GM19468 (cell line): ENCODE measurements at regions not wholly inside any gene's neighbourhood (a gene's known extent, or its start where the extent isn't known, plus 50 kb on each side); places are given as distances from the start of the nearest gene placed in this dataset.
"Not testable (repeated sequence)": the region's sequence is repeated elsewhere in the genome, so short reads cannot be mapped to it uniquely, and the experiment has no call there.

Source experiments
- ATAC-seq: cut with Tn5 transposase; IDR thresholded peaks from one replicate; pipeline ENCODE4 v1.9.1; 2021; ENCODE audit warnings: mild to moderate bottlenecking, moderate library complexity, moderate number of reproducible peaks; ENCODE audit not compliant: unreplicated experiment; ENCODE audit errors: extremely low read depth

GRCh38 chr15:79535536-79535935 is 103.4 kb downstream of the MINAR1 start:
- ATAC-seq = no peak

- no peak for ATAC-seq
Observed at GRCh38 chr15:79538527-79538926, 106.4 kb downstream of the MINAR1 start.

DNA sequence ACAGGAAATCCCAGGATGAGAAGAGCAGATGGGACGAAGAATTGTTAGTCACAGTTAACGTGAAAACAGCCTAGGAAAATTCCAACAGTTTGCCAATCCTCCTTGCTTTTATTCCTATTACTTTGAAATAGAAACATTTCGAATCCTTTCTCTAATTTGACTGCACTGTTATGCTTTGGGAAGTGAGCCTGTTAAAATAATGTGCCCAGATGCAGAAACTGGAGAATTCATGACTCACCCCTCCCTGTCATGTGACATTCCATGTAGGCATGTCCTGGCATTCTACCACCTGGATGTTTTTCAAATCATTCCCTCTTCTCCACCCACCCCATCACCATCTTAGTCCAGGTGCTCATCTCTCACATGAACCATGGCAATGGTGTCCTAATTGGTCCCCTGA is 107.3 kb downstream of the MINAR1 start:
- ATAC-seq = no peak

DNA sequence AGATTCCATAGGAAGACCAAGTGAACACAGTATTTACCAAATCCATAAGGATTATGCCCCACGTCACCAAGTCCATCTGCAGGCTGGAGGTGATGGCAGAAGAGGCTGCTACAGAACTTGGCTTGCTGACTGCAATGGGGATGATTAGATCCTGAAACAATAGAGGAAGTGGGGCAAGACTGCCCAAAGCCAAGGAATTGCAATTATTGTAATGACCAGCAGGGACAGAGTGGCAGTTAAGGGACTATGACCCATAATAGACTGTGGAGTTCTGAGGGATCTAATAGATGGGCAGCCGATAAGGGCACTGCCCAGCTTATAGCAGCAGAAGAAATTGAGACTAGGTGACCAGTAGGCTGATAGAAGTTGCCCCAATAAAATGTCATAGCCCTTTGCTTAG is 108.4 kb downstream of the MINAR1 start:
- no peak for ATAC-seq

- no peak for ATAC-seq
Observed at GRCh38 chr15:79541196-79541595, 109.1 kb downstream of the MINAR1 start.

DNA sequence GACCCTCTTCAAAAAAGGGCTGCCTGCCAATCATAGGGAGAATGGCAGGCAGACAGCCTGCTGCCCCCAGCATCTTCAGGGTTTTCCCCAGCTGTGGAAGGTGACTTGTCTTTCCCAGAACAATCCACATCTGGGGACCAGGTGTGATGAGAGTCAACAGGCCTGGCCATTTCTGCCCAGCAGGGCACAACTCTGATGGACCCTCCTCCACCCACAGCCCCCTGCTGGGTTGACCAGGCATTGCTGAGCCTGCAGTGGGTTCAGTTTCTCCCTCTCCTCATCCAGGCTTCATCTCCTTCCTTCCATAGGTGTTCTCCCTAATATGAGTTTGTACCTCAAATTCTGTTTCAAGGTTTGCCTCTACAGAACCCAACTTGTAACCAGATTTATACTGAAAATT is 111.0 kb downstream of the MINAR1 start:
- no peak for ATAC-seq

- no peak for ATAC-seq
Observed at GRCh38 chr15:79549196-79549595, 117.1 kb downstream of the MINAR1 start.

GRCh38 chr15:79560384-79560783 is 128.2 kb downstream of the MINAR1 start:
- ATAC-seq = no peak

- no peak for ATAC-seq
Observed at GRCh38 chr15:79561982-79562381, 129.8 kb downstream of the MINAR1 start.

DNA sequence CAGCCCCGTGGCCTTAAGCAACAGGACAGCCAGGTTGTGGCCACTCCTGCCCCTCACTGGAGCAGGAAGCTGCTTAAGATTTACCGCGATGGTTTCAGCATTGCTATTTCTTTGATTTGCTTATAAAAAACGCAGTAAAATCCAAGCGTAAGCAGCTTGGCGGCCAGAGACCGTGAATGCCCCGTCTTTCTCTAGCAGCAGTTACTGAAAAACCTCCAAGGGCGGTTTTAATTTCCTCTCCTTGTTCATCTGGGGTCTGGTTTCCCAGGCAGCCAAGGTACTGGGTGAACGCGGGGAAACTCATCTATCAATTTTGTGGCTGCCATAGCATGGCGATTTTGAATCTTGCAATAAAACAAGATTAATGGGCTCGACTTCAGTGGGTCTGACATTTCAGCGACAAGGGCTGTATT is 130.3 kb downstream of the MINAR1 start:
- ATAC-seq = no peak

DNA sequence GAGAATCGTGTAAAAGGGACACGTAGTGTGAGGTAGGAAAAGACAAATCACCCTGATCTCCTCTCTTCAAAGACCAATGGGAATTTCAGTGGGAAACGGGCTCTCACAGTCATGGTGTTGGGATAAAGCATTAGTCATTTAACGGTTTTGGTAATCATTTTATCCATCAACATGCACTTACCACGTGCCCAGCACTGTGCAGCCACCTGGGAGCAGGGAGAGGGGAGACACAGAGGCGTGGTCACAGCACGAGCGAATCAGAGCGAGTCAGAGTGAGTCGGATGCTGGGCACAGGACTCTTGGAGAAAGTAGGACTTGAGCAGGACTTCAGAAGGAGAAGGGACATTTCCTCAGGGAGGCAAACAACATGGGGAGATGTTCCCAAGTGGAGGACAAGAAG is 130.8 kb downstream of the MINAR1 start:
- no peak for ATAC-seq

GRCh38 chr15:79570004-79570403 is 137.9 kb downstream of the MINAR1 start:
- ATAC-seq = no peak

GRCh38 chr15:79572691-79573404 is 140.7 kb downstream of the MINAR1 start:
- no peak for ATAC-seq

DNA sequence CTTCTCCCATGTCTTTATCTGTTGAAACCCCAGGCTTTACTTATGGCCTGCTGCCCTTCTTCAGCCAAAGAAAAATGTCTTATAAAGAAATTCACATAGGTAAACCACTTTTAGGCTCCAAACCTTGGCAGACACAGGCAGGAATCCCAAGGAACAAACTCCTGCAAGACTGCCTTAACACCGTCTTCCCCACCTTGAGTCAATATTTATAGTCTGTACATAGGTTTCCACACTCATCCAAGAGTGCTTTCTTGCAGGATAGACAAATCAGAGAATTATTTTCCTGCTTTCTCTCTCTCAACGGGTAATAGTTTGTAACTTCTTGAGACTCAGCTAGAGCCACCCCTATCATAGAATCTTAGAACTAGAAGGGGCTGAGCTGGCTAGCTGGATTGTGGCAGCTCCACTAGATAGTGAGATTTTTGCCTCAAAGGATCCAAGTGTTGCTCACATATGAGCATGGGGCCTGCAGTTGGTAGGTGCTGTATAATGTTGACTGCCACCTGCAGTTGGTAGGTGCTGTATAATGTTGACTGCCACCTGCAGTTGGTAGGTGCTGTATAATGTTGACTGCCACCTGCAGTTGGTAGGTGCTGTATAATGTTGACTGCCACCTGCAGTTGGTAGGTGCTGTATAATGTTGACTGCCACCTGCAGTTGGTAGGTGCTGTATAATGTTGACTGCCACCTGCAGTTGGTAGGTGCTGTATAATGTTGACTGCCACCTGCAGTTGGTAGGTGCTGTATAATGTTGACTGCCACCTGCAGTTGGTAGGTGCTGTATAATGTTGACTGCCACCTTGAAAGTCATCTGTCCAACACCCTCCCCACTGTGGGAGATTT is 142.5 kb downstream of the MINAR1 start:
- not testable (repeated sequence) for ATAC-seq

DNA sequence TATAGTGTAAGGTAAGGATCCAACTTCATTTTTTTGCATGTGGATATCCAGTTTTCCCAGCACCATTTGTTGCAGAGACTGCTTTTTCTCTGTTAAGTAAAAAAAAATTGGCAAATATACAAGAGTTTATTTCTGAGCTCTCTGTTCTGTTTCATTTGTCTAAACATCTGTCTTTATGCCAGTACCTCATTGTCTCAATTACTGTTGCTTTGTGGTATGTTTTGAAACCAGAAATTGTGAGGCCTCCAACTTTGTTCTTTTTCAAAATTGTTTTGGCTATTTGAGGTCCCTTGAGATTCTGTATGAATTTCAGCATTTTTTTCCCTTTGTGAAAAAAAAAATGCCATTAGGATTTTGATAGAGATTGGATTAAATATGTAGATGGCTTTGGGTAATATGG is 150.5 kb downstream of the MINAR1 start:
- ATAC-seq = no peak

GRCh38 chr15:79592126-79592525 is 160.0 kb downstream of the MINAR1 start:
- ATAC-seq = no peak

- no peak for ATAC-seq
Observed at GRCh38 chr15:79593119-79593869, 161.2 kb downstream of the MINAR1 start.

DNA sequence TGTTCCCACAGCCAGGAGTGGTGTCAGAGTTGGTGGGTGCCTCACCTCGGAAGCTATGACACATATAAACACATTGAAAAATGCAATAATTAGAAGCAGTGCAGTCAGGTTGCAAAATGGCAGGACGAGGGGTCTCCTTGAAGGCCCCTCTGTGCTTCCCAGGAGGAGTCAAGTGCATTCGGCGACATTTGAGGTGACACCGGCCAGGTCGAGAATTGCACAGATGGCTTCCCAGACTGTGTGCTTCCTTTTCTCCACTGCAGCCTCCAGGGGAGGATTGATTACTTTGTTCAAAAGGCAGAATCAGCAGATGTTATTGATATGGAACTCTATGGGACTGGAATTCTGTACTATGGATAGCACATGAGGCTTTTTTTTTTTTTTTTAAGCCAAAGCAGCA is 163.2 kb downstream of the MINAR1 start:
- ATAC-seq = no peak

DNA sequence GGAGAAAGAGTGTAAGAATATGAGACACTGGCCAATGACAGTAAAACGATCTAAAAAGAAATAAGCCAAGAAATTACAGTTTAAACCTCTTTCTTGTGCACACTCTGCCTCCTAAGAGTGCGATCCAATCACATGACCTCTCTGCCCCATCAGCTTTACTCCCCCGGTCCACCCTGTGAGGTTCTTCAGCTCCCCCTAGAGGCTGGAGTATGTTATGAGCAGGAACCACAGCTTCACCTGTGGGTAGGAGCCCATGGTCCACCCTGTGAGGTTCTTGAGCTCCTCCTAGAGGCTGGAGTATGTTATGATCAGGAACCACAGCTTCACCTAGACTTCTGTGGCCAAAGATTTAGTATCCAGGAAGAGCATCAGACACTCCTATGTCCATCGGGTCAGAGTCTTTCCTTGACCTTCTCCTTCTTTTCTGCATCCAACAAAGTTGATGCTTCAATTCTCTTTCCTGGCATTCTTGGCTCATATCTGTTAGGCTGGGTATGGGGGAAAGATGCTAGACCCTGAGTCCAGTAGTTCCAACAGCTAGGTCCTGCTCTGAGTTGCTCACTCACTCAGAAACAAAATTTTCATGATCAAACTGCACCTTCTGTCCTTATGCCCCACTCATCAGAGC is 164.0 kb downstream of the MINAR1 start:
- ATAC-seq = peak; percentile 90

GRCh38 chr15:79598639-79599038 is 166.5 kb downstream of the MINAR1 start:
- ATAC-seq = no peak
